HG02884 (cell line): ENCODE measurements at regions not wholly inside any gene's neighbourhood (a gene's known extent, or its start where the extent isn't known, plus 50 kb on each side); places are given as distances from the start of the nearest gene placed in this dataset.
"Not testable (repeated sequence)": the region's sequence is repeated elsewhere in the genome, so short reads cannot be mapped to it uniquely, and the experiment has no call there.

Experiments used
- ATAC-seq: cut with Tn5 transposase; IDR thresholded peaks from one replicate; pipeline ENCODE4 v1.9.1; 2021; ENCODE audit warnings: mild to moderate bottlenecking, moderate library complexity; ENCODE audit not compliant: unreplicated experiment

DNA sequence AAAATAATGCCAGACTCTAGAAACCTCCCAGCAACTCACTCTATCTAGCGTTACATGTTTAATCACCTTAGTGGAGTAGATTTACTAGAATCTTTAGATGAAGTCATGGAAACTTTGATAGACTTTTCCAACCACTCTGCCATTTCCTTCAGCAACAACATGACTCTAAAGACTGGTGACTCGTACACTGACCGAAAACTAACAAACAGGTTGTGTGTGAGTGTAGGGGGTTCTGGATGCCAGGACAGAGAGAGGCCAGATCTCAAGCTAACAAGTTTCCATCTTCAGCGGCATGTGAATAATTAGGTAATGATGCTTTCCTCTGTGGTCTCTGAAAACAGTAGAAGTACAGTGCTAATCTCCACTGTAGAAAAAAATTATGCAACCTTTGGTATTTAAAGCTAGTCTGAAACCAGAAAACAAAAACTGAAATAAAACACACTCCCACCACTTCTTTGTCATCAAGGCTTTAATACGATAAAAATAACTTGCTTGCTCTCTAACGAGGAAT, 286.4 kb downstream of the PRDM5 start:
- no peak for ATAC-seq

DNA sequence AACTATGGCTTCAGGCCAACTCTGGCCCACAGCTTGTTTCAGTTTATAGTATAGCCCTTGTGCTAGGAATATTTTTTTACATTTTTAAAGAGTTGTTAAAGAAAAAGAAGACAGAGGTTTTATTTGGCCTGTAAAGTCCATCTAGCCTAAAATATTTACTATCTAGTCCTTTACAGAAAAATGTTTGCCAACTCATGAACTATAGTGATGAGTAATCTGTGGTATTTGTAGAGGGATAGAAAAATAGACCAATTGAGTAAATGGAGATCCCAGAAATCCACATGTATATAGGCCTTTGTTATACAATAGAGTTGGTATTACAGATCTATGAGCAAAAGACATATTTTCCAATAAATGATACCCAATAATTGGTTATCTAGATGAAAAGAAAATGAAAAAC, 288.7 kb downstream of the PRDM5 start:
- no peak for ATAC-seq

GRCh38 chr4:120630427-120630826, 292.1 kb downstream of the PRDM5 start:
- no peak for ATAC-seq

GRCh38 chr4:120629546-120630108, 292.9 kb downstream of the PRDM5 start:
- ATAC-seq, result no peak

- no peak for ATAC-seq
Measured at GRCh38 chr4:120622601-120623000, 299.9 kb downstream of the PRDM5 start.

DNA sequence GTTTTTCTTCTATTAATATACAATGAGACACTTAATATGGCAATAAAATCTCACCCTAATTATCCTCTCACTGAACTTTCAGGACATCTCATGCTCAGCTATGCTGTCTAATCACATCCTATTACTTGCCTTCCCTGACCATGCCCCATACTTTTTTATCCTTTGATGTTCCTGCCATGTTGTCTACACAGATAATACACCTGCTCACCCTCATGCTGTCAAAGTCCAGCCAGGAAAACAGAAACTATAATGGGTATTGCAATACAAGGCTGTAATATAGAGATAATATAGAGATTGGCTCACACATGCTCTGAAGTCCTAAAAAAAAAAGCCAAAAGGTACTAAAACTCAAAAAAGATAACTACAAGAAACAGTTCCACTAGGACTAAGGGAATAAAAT, 305.4 kb downstream of the PRDM5 start:
- ATAC-seq, result no peak

DNA sequence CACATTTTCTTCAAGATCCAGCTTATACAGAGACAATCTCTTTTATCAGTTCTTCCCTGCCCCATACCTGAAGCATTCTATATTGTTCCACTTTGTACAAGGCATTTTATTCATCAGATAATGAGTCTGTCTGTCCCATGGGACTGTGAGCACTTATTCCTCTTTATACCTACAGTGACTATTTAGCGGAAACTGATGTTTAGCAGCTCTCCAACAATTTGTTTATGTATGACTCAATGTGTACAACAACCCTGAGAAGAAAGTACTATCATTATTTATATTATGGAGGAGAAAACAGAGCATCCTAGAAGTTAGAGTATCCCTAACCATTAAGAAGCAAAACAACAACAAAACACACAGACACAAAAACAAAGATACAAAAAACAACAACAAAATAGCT, 306.5 kb downstream of the PRDM5 start:
- ATAC-seq, result no peak

DNA sequence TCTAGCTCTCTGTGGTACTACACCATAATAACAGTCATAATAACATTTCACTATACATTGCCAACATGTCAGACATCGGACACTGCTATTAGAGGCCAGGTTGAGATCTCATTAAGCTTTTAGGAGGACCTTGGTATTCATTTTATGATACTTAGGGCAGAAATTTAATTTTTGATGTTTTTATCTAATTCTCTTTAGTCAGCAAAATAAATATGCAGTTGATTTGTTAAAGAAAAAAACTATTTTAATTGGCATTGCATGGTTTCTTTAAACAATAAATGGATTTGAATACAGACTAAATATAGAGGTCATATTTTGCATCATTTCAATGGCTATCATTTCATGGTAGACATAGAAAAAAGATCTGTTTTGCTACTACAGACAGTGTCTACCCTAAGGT, 308.7 kb downstream of the PRDM5 start:
- no peak for ATAC-seq

GRCh38 chr4:120611092-120611491, 311.4 kb downstream of the PRDM5 start:
- ATAC-seq, result no peak

DNA sequence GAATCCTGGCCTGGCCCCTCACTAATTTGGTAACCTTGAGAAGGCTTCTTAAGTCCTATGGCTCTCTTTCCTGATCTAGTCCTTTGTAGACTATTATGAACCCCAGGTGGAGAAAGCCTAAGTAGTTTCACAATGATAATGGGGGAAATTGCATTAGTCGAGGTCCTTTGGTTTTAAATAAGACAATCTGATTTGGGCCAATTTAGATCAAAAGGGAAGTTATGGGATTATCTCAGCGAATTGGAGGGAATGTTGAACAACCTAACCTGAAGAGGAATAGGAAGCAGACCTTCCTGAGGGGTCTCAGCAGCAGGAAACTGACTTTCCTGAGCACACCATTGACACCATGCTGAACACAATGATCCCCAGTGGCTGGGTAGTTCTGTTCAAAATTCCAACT, 331.5 kb downstream of the PRDM5 start:
- no peak for ATAC-seq

- ATAC-seq, result no peak
Measured at GRCh38 chr4:120589787-120590186, 332.7 kb downstream of the PRDM5 start.

GRCh38 chr4:120568731-120569130, 353.8 kb downstream of the PRDM5 start:
- no peak for ATAC-seq

DNA sequence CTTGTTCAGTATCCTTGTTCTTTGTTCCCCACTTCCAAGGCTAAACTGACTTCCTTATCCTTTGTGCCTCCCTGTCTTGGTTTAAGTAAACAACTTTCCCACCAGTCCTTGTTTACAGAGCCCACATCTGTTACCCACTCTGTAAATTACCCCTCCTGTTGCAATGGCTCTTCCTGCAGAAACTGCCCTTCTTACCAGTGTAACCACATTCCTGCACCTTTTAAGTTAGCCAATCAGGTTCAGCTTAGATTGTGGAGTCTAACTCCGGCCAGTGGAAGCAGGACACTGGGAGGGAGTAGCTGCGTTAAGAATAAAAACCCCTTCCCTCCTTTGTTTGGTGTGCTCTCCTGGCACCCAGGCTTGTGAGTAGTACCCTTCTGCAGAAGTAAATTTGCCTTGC, 360.9 kb downstream of the PRDM5 start:
- no peak for ATAC-seq

GRCh38 chr4:120557372-120557771, 365.2 kb downstream of the PRDM5 start:
- ATAC-seq, result no peak

- ATAC-seq, result no peak
Measured at GRCh38 chr4:120555058-120555457, 367.5 kb downstream of the PRDM5 start.

DNA sequence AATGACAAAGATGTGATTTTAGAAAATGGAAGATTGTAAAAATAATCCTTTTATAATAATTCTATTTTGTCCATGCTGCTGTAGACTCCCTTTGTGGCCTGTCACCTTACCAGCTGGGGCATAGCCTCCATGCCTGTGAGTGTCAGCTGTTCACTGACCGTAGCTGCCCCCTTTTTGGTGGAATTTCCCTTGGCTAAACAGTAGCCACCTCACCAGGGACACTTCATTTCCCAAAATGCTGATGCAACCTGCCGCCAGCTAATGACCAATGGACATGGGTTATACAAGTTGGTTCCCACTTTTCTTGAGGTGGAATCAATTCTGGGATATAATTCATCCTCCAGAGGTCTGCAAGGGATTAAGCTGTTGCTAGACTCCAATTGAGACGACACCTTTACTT, 368.4 kb downstream of the PRDM5 start:
- ATAC-seq, result no peak

DNA sequence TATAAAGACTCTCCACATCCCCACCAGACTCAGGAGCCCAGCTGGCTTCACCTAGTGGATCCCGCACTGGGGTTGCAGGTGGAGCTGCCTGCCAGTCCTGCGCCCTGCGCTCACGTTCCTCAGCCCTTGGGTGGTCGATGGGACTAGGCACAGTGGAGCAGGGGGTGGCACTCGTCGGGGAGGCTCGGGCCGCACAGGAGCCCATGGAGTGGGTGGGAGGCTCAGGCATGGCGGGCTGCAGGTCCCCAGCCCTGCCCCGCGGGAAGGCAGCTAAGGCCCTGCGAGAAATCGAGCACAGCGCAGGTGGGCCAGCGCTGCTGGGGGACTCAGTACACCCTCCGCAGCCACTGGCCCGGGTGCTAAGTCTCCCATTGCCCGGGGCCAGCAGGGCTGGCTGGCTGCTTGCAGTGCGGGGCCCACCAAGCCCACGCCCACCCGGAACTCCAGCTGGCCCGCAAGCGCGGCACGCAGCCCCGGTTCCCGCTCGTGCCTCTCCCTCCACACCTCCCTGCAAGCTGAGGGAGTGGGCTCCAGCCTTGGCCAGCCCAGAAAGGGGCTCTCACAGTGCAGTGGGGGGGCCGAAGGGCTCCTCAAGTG, 371.8 kb downstream of the PRDM5 start:
- not testable (repeated sequence) for ATAC-seq

GRCh38 chr4:120549011-120549570, 373.4 kb downstream of the PRDM5 start:
- ATAC-seq, result no peak

DNA sequence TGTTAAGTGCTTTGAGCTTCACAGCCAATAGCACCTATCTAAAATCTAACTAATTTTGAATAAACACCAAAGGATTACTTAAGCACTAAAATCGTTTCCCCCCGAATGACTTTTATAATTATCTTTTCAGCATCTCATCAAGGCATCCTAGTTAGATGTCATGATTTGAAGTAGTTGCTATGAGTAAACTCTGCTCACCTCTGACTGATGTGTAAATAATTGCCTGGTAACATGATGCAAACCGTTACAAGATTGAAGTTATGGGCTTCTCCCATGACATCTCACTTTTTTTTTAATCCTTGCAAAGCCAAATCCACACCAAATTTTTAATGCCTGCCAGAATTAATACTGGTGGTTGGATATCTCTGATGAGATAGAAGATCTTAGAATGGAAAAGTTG, 377.1 kb downstream of the PRDM5 start:
- ATAC-seq, result no peak

GRCh38 chr4:120544838-120545237, 377.7 kb downstream of the PRDM5 start:
- no peak for ATAC-seq

DNA sequence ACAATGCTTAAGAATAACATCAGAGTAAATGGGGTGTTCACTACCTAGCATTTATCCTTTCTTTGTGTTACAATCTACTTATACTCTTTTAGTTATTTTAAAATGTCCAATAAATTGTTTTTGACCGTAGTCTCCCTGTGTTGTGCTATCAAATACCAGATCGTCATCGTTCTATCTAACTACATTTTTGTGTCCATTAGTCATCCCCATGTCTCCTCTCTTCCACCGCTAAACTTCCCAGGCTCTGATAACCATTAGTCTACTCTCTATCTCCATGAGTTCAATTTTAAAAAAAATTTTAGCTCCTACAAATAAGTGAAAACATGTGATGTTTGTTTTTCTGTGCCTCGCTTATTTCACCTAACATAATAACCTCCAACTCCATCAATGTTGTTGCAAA, 381.9 kb downstream of the PRDM5 start:
- no peak for ATAC-seq

GRCh38 chr4:120536884-120537283, 385.6 kb downstream of the PRDM5 start:
- no peak for ATAC-seq

GRCh38 chr4:120528428-120528827, 394.1 kb downstream of the PRDM5 start:
- no peak for ATAC-seq
